IPS-NIHi11 (cell line): ENCODE measurements at regions not wholly inside any gene's neighbourhood (a gene's known extent, or its start where the extent isn't known, plus 50 kb on each side); places are given as distances from the start of the nearest gene placed in this dataset.
A peak's percentile ranks its signal among the peaks of the same experiment; 100 is the strongest.

ENCODE experiments used
- DNase-seq: peaks from one replicate; pipeline ENCODE4 v3.0.0; 2012; ENCODE audit warnings: mixed read lengths, low spot score

DNA sequence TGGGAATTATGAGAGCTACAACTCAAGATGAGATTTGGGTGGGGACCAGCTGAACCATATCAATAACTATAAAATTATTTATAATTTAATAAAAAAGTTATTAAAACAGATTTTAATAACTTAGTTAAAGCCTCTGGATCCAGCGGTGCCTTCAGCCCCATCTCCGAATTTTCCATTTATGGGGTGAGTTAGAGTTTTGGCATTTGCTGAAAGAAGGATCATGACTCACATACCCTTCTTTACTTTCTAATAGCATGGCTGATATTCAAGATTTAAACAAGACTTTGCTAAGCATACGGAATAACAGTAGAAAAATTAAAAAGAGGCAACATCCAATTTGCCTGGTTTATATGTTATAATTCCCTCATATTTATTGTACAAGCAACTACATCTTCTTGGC lies 94.5 kb downstream of the RDH14 start:
- no peak for DNase-seq

DNA sequence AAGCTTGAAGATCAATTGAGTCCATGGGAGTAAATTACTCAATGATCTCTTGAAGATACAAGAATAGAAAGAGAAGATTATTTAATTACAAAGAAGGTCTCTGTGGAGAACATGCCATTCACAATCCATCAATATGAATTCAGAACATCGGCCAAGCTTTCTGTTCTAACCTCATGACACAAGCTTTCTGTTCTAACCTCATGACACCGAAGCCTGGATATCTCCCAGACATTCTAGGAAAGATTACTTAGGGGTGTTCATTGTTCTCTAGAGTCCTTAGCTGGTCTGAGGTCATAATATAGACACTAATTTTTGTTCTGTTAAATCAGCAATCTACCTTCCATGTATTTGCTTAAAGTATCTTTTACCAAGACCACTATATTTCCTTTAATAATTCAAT lies 95.5 kb downstream of the RDH14 start:
- no peak for DNase-seq

DNA sequence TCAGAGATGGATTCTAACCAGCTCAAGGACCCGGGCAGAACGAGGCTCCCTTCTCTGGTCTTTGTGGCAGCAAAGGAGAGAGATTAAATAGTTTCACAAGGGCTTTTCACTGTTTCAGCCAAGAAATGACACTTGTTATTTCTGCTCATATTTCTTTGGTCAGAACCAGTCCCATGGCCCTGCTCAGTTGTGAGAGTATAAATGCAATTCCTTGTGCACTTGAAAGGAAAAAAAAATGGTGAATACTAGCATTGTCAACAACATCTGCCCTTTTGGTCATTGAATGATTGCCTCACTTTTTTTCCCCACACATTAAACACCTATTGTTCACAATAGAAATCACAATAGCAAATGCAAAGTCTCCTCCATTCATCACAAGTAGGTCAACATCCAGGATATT lies 104.4 kb downstream of the RDH14 start:
- DNase-seq = no peak

GRCh38 chr2:18455236-18455862 lies 105.1 kb downstream of the RDH14 start:
- DNase-seq = peak; percentile 46

GRCh38 chr2:18454692-18455235 lies 105.7 kb downstream of the RDH14 start:
- no peak for DNase-seq

DNA sequence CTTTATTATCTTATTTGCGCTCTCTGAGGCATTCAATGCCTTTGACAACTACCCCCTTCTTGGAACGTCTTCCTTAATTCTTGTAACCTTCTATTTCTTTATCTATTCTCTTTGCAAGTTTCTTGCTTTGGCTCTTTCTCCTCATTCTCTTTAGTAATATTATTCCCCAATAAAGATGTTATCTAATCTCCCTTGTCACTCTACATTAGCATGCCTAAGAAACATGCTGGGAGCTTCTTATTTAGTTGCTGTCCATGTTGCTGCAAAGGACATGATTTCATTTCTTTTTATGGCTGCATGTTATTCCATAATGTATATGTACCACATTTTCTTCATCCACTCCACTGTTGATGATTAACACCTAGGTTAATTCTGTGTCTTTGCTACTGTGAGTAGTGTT lies 113.7 kb downstream of the RDH14 start:
- no peak for DNase-seq

- DNase-seq = no peak
Measured at GRCh38 chr2:18445433-18446320, 114.8 kb downstream of the RDH14 start.

DNA sequence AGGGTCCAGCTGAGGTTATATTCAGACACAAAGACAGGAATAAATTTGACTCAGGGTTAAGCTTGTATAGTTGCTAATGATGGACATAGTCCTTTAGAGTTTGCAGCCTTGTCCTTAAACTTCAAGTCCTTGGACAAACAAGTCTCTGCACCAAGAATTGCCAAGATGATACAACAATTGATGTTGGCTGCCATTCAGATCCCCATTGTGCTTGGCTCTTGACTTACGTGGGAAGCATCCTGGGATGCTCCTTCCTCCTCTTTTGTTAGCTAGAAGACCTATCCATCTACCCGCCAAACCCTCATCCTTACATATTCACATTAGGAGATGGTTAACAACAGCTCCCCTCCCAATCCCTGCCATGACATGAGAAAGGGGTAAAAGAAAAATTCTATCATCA lies 115.6 kb downstream of the RDH14 start:
- no peak for DNase-seq

DNA sequence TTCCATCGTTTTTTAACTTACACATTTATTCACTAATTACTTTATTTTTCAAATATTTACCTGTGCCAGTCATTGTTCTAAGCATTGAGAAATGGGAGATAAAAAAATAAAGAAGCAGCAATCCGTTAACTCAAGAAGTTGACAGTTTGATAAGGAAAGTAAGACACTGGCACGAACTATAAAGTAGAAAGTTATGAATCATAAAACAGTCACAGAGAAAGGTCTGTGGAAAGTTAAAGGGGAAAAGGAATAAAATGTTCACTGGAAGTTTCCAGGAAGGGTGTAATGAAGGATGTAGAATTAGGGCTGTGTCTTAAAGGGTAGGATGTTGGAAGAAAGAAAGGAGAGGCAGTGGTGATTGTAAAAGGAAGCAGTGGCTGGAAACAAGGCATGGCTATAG lies 118.9 kb downstream of the RDH14 start:
- no peak for DNase-seq

DNA sequence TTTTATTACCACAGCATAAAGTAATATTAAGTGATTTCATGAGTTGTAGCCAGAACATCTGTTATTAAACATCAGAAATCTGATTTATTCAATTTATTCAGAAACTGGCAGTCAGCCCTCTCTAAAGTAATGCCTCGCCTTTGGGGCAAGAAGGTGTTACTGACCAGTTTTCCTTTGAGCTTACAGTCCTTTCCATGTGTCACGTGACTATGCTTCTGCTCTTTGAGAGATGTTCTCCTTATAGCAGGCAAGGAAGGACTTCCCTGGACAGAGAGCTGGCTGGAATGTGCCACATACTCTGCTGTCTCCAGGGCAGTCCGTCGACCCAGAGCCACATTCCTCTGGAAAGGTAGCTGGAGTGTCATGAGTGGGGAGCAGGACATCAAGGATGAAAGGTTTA lies 119.7 kb downstream of the RDH14 start:
- no peak for DNase-seq

- DNase-seq = no peak
Measured at GRCh38 chr2:18440141-18440661, 120.3 kb downstream of the RDH14 start.

DNA sequence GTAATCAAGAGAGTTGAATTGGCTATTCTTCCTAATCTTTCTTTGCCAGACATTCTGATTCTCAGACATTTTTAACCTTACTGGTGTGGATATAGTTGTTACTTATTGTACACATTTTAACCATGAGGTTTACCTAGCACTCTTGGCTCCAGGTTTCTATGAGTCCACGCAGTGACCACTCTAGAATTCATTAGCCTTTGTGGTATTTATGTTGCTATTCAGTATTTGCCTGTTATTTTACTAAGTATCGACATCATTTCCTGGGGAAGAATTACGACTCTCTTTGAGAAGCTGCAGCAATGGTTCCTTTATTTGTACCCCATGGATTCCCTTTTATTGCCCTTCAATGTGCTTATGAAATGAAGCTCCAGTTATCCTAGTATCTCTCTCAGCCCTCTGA lies 120.7 kb downstream of the RDH14 start:
- no peak for DNase-seq

- no peak for DNase-seq
Measured at GRCh38 chr2:18437909-18438308, 122.5 kb downstream of the RDH14 start.

DNA sequence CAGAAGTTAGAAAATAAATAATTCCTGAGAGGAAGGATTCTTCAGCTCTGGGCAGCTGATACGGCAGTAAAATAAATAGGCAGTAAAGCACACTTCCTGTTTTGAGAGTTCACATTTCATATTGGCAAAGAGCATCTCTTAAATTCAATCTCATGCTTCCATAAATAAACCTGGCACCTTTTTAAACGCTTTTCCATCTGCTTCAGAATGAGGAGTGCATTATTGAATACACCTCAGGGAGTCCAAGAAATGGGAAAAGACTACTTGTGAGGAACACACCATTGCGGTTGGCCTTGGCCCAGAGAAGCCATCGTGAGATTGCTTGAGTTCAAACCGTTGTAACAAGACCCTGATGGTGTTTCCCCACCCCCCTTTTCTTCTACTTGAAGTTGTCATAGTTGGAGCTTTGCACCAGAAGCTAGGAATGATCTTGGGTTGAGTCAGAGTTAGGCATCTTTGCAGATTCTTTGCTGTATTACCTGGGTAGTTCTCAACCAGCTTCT lies 123.9 kb downstream of the RDH14 start:
- DNase-seq = no peak

GRCh38 chr2:18435426-18436037 lies 124.9 kb downstream of the RDH14 start:
- DNase-seq = peak; percentile 33

DNA sequence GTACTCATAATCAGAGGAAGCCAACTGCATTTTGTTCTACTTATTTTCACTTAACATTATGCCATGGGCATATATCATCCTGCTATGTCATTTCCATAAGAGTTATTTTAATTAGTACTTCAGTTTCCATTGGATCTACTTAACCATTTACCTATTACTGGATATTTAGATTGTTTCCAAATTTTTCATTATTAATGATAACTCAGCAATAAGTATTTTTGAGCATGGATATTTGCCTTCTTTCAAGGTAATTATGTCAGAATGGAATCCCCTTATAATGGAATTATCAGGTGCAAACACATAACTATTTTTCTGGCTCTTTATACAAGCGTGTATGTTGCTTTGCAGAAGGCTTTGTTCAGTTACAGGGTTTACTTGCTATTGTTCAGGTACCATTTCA lies 126.6 kb downstream of the RDH14 start:
- no peak for DNase-seq

DNA sequence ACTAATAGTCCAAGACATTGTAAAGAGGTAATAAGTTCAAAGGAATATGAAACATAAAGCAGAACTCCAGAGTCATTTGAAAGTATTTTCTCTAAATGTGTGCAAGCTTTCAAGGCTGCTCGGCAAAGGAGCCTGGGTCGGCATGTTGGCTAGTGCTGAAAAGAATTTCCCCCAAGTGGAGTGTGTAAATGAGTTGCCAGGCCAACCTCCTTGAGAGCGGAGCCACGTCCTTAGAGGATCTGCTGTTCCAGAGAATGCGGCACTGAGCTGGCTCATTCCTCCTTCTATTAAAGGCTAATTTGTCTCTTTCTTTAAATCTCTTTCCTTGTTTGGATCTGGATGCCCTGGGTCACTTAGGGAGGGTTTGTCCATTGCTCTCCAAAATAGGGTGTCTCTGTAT lies 127.5 kb downstream of the RDH14 start:
- no peak for DNase-seq

- no peak for DNase-seq
Measured at GRCh38 chr2:18430996-18431748, 129.3 kb downstream of the RDH14 start.

DNA sequence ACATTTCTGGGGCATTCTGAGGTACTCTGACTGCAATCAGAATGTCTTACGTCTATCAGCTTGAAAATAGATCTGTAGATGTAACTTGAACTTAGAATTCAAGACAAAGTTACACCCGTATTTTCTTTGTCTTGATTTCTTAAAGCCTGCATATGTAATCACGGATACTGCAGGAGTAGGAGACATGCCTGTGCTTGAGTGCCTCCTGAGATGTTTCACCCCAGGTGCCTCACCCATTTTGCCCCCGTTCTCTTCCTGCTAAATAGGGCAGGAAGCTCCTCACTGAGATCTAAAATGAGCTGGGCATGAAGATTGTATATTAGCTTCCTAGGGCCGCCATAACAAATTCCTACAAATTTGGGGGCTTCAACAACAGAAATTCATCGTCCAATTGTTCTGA lies 131.9 kb downstream of the RDH14 start:
- no peak for DNase-seq

DNA sequence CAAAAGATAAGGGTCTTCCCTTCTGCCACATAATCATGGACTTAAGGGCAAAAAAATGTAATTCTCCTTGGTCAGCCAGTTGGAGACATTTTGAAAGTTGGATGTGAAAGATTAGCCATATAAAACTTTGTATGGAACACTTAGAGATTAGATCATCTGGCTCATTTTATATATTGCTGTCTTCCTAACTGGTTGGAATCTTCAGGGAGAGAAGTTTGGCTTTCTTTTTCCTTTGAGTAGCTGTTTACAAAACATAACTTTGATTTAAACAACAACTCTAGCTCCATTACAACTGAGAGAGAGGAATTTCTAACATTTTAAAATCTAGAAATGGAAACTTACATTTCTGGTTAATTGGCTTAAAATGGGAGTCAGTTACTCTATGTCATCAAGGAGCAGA lies 132.7 kb downstream of the RDH14 start:
- DNase-seq = no peak

DNA sequence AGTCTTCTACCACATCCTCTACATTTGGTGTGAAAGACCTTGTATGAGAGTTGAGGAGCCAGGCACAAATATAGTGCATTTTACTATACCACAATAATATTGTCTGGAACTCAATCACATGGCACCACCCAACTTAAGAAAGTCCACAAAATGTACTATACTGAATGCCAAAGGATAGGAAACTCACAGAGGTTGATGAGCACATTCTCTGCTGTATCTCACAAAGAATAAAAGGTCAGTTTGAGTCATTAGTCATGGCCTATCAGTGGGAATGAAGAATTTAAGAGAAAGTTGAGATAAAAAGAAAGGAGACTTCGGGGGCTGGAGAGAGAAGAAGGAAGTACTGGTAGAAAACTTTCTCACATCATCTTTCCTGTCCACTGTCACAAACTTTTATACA lies 134.3 kb downstream of the RDH14 start:
- DNase-seq = no peak

DNA sequence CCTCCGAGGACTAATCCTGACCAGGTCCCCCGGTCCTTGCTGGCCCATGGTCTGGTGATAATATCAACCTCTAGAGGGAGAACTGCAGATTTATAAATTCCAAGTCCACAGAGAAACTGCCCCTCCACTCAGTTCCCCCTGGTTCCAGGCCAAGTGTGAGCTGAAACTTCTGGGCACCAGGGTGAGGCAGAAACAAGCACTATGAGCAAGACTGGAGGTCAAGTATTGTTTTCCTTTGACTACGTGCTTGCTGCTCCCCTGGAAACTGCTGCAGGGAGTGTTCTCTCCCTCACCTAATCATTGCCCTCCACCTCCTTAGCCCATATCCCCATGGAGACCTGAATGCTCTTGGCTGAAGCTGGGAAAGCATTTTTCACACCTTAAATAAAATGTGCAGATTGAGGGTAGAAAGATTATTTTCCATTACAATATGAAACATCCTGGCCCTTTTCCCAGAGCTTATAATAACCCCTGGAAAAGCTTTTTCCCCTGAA lies 135.2 kb downstream of the RDH14 start:
- DNase-seq = peak; percentile 21
